HEK293T (cell line): ENCODE measurements at regions not wholly inside any gene's neighbourhood (a gene's known extent, or its start where the extent isn't known, plus 50 kb on each side); places are given as distances from the start of the nearest gene placed in this dataset.

Experiments used
- ARNT ChIP-seq: fragments of 450-650 bp; IDR thresholded peaks from 2 replicates; pipeline ENCODE4 v1.6.1; 2017; ENCODE audit warnings: mild to moderate bottlenecking
- CTBP1 ChIP-seq: fragments of 450-650 bp; IDR thresholded peaks from 2 replicates; pipeline ENCODE4 v1.6.1; 2016; ENCODE audit warnings: borderline replicate concordance
- ELF4 ChIP-seq: fragments of 450-650 bp; IDR thresholded peaks from 2 replicates; pipeline ENCODE4 v1.6.1; 2017; ENCODE audit warnings: antibody characterized with exemption
- FOXA1 ChIP-seq: fragments of 450-650 bp; IDR thresholded peaks from 2 replicates; pipeline ENCODE4 v1.6.1; 2016; ENCODE audit warnings: mild to moderate bottlenecking
- FOXK2 ChIP-seq: fragments of 450-650 bp; IDR thresholded peaks from 2 replicates; pipeline ENCODE4 v1.6.1; 2016; ENCODE audit warnings: mild to moderate bottlenecking
- L3MBTL2 ChIP-seq: fragments of 450-650 bp; conservative IDR thresholded peaks from 2 replicates; pipeline ENCODE4 v1.6.1; 2016; ENCODE audit warnings: mild to moderate bottlenecking
- LEF1 ChIP-seq: fragments of 450-650 bp; IDR thresholded peaks from 2 replicates; pipeline ENCODE4 v1.6.1; 2017; ENCODE audit warnings: mild to moderate bottlenecking, borderline replicate concordance
- NFRKB ChIP-seq: fragments of 450-650 bp; IDR thresholded peaks from 2 replicates; pipeline ENCODE4 v1.6.1; 2016; ENCODE audit warnings: mild to moderate bottlenecking, moderate library complexity
- PKNOX1 ChIP-seq: fragments of 450-650 bp; IDR thresholded peaks from 2 replicates; pipeline ENCODE4 v1.6.1; 2016
- SP1 ChIP-seq: fragments of 450-650 bp; IDR thresholded peaks from 2 replicates; pipeline ENCODE4 v1.6.1; 2017
- TARDBP ChIP-seq: fragments of 450-650 bp; IDR thresholded peaks from 2 replicates; pipeline ENCODE4 v1.6.1; 2016

GRCh38 chr7:9854605-9855004 is 1119.1 kb upstream of the PHF14 start:
- TF ChIP-seq CTBP1 (no peak), NFRKB (no peak), ARNT (no peak), SP1 (no peak), FOXK2 (no peak), ELF4 (no peak), TARDBP (no peak), L3MBTL2 (no peak), FOXA1 (no peak), PKNOX1 (no peak), LEF1 (no peak)
